ENCODE measurements at regions not wholly inside any gene's neighbourhood (a gene's known extent, or its start where the extent isn't known, plus 50 kb on each side); places are given as distances from the start of the nearest gene placed in this dataset.

DNA sequence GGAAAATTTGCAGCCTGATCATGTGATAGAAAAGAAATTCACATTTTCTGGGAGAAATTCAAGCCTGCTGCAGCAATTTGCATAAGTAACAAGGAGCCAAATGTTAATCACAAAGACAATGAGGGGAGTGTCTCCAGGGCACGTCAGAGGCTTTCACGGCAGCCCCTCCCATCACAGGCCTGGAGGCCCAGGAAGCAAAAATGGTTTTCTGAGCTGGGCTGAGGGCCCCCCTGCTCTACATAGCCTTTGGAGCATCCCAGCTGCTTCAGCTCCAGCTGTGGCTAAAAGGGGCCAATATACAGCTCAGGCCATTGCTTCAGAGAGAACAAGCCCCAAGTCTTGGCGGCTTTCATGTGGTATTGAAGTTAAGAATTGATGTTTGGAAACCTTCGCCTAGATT is 445.3 kb upstream of the ZEB2 start:
- TF ChIP-seq, protein P1, sequence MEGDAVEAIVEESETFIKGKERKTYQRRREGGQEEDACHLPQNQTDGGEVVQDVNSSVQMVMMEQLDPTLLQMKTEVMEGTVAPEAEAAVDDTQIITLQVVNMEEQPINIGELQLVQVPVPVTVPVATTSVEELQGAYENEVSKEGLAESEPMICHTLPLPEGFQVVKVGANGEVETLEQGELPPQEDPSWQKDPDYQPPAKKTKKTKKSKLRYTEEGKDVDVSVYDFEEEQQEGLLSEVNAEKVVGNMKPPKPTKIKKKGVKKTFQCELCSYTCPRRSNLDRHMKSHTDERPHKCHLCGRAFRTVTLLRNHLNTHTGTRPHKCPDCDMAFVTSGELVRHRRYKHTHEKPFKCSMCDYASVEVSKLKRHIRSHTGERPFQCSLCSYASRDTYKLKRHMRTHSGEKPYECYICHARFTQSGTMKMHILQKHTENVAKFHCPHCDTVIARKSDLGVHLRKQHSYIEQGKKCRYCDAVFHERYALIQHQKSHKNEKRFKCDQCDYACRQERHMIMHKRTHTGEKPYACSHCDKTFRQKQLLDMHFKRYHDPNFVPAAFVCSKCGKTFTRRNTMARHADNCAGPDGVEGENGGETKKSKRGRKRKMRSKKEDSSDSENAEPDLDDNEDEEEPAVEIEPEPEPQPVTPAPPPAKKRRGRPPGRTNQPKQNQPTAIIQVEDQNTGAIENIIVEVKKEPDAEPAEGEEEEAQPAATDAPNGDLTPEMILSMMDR (conservative IDR thresholded peaks at IDR 0.05; ENCODE audit: low read depth in 2 of 2): no peak
- TF ChIP-seq POLR2AphosphoS5 (IDR thresholded peaks at IDR 0.05; ENCODE audit: low read depth): no peak
- no peak for TF ChIP-seq EZH2phosphoT487 (IDR thresholded peaks at IDR 0.05; ENCODE audit: unreplicated experiment)

Data from GM23338 (cell line).